ENCODE measurements at regions not wholly inside any gene's neighbourhood (a gene's known extent, or its start where the extent isn't known, plus 50 kb on each side); places are given as distances from the start of the nearest gene placed in this dataset.
"Not testable (repeated sequence)": the region's sequence is repeated elsewhere in the genome, so short reads cannot be mapped to it uniquely, and the experiment has no call there.

- no peak for DNase-seq
These were observed 168.2 kb downstream of the KIF26A start for GRCh38 chr14:104306450-104307040.

GRCh38 chr14:104307246-104307626, 168.8 kb downstream of the KIF26A start:
- DNase-seq: no peak

GRCh38 chr14:104307627-104308401, 169.4 kb downstream of the KIF26A start:
- no peak for DNase-seq

DNA sequence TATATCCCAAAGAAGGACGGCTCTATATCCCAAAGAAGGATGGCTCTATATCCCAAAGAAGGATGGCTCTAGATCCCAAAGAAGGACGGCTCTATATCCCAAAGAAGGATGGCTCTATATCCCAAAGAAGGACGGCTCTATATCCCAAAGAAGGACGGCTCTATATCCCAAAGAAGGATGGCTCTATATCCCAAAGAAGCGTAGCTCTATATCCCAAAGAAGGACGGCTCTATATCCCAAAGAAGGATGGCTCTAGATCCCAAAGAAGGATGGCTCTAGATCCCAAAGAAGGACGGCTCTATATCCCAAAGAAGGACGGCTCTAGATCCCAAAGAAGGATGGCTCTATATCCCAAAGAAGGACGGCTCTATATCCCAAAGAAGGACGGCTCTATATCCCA, 170.1 kb downstream of the KIF26A start:
- DNase-seq: not testable (repeated sequence)

- DNase-seq: no peak
These were observed 171.4 kb downstream of the KIF26A start for GRCh38 chr14:104309657-104310369.

DNA sequence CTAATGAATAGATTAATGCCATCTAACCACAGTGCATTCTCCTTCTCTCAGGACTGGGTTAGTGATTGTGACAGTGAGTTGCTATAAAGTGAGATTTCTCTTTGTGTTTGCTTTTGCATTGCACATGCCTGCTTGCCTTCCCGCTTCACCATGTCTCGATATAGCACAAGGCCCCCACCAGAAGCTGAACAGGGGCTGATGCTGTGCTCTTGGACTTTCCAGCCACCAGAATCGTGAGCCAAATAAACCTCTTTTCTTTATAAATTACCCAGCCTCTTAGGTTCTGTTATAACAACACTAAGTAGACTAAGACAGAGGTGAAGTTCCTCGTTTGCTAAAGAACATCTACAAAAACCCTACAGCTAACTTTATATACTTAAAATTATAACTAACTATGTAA, 173.0 kb downstream of the KIF26A start:
- no peak for DNase-seq

DNA sequence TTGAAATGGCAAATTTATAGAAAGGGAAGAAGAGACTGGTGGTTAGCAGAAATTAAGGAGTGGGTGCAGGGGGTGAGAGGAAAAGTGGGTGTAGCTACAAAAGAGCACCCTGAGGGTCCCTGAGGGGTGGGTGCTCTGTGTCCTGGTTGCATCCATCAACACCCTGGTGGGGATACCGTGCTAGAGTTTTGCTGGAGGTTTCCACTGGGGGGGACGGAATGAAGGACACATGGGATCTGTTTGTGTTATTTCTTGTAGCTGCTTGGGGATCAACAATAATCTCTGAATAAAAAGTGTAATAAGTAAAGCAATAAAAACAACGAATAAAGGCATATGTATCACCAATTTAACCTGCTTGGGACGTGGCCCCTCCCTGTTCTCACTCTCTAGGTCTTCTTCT, 175.3 kb downstream of the KIF26A start:
- no peak for DNase-seq

GRCh38 chr14:104314251-104314941, 176.0 kb downstream of the KIF26A start:
- no peak for DNase-seq

GRCh38 chr14:104315169-104315568, 176.8 kb downstream of the KIF26A start:
- no peak for DNase-seq

DNA sequence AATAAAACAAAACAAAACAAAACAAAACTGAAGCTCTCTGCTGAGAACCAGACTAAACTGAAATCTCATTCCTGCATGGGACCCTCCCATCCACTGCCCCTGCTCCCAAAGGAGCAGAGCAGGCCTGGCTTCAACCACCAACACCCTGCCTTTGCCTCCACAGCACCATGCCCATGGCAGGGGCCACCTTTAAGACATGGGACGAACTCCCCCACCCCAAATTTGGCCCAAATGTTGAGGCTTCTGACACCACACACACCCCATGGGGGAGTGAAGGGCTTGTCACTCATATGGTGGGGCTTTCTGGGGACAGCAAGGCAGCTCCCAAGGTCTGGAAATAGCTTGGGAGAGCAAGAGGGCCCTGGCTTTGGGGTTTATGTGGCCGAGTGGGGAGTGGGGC, 177.2 kb downstream of the KIF26A start:
- DNase-seq: no peak

DNA sequence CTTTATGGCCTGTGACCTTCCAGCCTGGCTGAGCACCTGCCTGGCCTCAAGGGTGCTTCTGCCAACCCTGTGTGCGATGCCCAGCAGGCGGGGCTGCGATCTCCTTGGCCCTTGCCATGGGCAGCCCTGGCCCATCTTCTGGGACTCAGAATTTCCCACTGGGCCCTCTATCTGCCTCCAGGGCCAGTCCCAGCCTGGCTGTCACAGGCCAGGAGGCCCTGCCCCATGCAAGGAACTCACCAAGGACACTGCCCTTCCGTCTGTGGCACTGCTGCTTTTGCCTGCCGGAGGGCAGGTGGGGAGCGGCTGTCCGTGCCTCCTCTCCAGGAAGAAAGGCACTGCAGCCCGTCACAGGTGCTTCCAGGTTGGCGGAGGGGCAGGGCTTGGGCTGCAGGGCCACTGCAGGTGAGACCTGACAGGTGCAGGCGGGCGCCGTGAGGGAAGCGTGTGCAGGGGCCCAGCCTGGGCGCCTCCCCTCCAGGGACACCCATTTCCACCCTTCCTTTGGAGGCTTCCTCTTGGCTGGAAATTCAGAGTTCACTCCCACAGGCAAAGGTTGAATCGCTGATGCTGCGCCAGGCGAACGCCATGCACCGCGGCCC, 177.8 kb downstream of the KIF26A start:
- no peak for DNase-seq

- DNase-seq: no peak
These were observed 178.5 kb downstream of the KIF26A start for GRCh38 chr14:104316723-104317491.

DNA sequence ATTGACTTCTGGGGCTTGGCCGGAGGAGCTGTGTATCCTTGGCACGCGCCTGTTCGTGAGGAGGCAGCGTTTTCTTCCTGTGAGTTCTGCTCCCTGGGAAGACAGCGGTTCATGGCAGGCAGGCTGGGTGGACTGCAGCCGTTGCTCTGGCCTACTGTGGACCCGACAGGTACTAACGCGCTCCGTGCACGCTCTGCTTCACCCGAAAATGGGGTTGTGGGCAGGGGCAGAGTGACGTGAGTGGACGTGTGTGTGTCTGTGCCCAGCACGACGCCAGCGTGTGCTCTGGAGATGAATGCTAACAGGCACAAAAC, 179.1 kb downstream of the KIF26A start:
- no peak for DNase-seq

- no peak for DNase-seq
These were observed 179.7 kb downstream of the KIF26A start for GRCh38 chr14:104317975-104318557.

GRCh38 chr14:104318558-104319490, 180.4 kb downstream of the KIF26A start:
- DNase-seq: no peak

DNA sequence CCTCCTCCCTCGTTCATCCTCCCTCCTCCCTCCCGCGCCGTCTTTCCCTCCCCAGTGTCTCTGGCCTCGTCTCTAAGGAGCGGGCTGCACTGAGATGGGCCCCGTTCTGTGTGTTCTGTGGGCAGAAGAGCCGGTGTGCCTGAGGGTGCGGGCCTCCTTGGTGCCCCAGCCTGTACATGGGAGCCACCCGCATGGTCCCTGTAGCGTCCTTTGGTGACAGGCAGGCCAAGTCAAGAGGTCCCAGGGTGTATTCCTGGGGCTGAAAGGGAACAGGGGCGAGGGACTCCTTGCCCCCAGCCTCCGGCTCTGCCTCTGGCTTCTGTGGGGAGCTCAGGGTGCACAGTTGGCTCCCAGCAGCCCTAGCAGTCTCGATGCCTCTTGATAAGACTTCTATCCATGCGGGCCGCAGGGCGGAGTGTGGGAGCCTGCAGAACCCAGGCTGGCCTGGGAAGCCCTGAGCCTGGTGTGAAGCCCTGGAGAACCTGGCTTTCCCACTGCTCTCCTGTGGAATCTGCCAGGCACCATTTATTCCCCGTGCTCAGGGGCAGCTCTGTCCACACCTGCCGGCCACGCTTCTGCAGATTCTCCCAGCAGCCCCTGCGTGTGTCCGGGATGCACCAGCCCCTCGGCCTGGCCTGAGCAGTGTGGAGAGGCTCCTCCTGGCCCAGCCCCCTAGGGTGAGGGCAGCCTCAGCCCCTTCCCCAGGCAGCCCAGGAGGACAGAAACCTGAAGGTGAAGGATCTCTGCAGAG, 181.3 kb downstream of the KIF26A start:
- DNase-seq: no peak

DNA sequence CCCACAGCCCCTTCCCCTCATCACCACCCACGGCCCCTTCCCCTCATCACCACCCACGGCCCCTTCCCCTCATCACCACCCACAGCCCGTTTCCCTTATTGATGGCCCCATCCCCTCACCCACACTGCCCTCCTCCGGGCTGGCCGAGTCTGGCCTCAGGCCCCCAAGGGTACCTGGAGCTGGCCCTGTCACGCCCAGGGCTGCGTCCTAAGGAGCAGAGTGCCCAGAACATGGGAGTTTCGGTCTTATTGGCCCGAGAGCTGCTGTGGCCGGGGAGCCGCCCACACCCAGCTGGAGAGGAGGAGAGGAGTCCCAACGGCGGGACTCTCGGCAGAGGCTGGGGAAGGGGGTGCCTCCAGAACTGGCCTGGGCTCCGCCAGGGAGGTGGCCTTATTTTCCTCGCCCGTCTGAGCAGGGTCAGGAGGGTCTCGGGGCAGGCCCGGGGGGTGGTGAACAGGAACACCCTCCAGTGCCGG, 182.3 kb downstream of the KIF26A start:
- DNase-seq: no peak

DNA sequence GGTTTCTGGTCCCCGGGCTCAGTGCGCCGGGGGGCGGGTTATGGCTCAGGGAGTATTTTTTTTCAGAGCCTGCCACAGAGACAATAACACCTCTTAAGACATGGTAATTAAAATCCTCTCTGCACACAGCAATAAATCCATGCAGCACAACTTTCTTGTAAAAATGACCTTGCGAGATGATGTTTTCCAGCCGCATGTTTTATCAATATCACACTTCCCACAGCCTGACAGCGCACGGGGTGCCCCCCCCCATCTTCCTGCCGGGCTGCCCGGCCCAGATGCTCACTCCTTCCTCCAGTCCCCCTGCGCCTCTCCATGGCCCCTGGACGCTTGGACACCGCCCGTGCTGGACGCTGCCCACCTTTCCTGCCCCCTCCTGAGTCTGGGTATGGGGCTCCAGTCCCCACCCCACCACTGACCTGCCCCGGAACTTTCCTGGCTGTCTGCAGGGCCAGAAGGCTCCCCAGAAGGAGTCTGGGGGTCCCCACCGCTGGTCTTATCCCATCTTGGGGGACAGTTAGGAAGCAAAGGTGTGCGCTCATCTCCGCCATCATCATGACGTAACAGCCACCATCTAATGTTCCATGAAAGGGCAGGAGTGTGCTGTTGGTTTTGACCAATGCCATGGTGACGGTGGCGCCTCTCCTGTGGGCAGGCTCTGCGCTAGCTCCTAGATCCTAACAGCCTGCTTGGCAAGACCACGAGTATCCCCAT, 182.9 kb downstream of the KIF26A start:
- DNase-seq: no peak

GRCh38 chr14:104321802-104322130, 183.4 kb downstream of the KIF26A start:
- DNase-seq: no peak

Data from AML-193 (cell line).